GM18498 (cell line): ENCODE measurements at regions not wholly inside any gene's neighbourhood (a gene's known extent, or its start where the extent isn't known, plus 50 kb on each side); places are given as distances from the start of the nearest gene placed in this dataset.
"Not testable (repeated sequence)": the region's sequence is repeated elsewhere in the genome, so short reads cannot be mapped to it uniquely, and the experiment has no call there.

Source experiments
- ATAC-seq: cut with Tn5 transposase; IDR thresholded peaks from one replicate; pipeline ENCODE4 v1.9.1; 2021; ENCODE audit warnings: mild to moderate bottlenecking, moderate library complexity; ENCODE audit not compliant: unreplicated experiment

- ATAC-seq, result no peak
Measured at GRCh38 chr2:406231-406630, 118.3 kb upstream of the ALKAL2 start.

GRCh38 chr2:404581-404980, 116.7 kb upstream of the ALKAL2 start:
- ATAC-seq, result no peak

- no peak for ATAC-seq
Measured at GRCh38 chr2:403682-404081, 115.8 kb upstream of the ALKAL2 start.

- no peak for ATAC-seq
Measured at GRCh38 chr2:402721-403120, 114.8 kb upstream of the ALKAL2 start.

GRCh38 chr2:402206-402605, 114.3 kb upstream of the ALKAL2 start:
- ATAC-seq, result no peak

GRCh38 chr2:401019-401679, 113.3 kb upstream of the ALKAL2 start:
- no peak for ATAC-seq

GRCh38 chr2:397926-398325, 110.0 kb upstream of the ALKAL2 start:
- no peak for ATAC-seq

GRCh38 chr2:397521-397920, 109.6 kb upstream of the ALKAL2 start:
- ATAC-seq, result no peak

GRCh38 chr2:396903-397302, 109.0 kb upstream of the ALKAL2 start:
- ATAC-seq, result no peak

- no peak for ATAC-seq
Measured at GRCh38 chr2:395886-396285, 108.0 kb upstream of the ALKAL2 start.

GRCh38 chr2:393711-394696, 106.1 kb upstream of the ALKAL2 start:
- peak; percentile 74 for ATAC-seq

GRCh38 chr2:392926-393280, 105.0 kb upstream of the ALKAL2 start:
- no peak for ATAC-seq

- ATAC-seq, result no peak
Measured at GRCh38 chr2:392181-392925, 104.5 kb upstream of the ALKAL2 start.

GRCh38 chr2:391696-392095, 103.8 kb upstream of the ALKAL2 start:
- no peak for ATAC-seq

- ATAC-seq, result no peak
Measured at GRCh38 chr2:390959-391358, 103.1 kb upstream of the ALKAL2 start.

- not testable (repeated sequence) for ATAC-seq
Measured at GRCh38 chr2:389985-390384, 102.1 kb upstream of the ALKAL2 start.

GRCh38 chr2:388752-389151, 100.9 kb upstream of the ALKAL2 start:
- ATAC-seq, result not testable (repeated sequence)

GRCh38 chr2:387980-388421, 100.1 kb upstream of the ALKAL2 start:
- ATAC-seq, result no peak

- no peak for ATAC-seq
Measured at GRCh38 chr2:386406-387103, 98.7 kb upstream of the ALKAL2 start.

GRCh38 chr2:385785-386184, 97.9 kb upstream of the ALKAL2 start:
- no peak for ATAC-seq

GRCh38 chr2:385061-385460, 97.2 kb upstream of the ALKAL2 start:
- no peak for ATAC-seq
